ENCODE measurements at regions not wholly inside any gene's neighbourhood (a gene's known extent, or its start where the extent isn't known, plus 50 kb on each side); places are given as distances from the start of the nearest gene placed in this dataset.

- Histone ChIP-seq H3K4me2 (no peak overlapping the region), H3K27ac (ENCODE audit: low read depth in 2 of 2, low read length in 1 of 2) (no peak overlapping the region), H3K79me2 (ENCODE audit: insufficient read depth) (no peaks in the 10 kb centered on the region), H3K27me3 (ENCODE audit: insufficient read depth) (no peaks in the 10 kb centered on the region), H2AFZ (ENCODE audit: low read depth) (no peak overlapping the region), H4K20me1 (ENCODE audit: insufficient read depth) (no peaks in the 10 kb centered on the region), H3K36me3 (replicated peaks in 1 of 2; ENCODE audit: control insufficient read depth in 1 of 2, insufficient read depth in 2 of 2, low read length in 1 of 2) (no peaks in the 10 kb centered on the region), H3K9me3 (no peaks in the 10 kb centered on the region), H3F3A (replicated peaks; ENCODE audit: insufficient read depth) (no peaks in the 10 kb centered on the region), H3K9ac (no peak overlapping the region), H3K9me2 (no peaks in the 10 kb centered on the region), H3K4me3 (ENCODE audit: low read depth in 2 of 2, low read length in 1 of 2) (no peak overlapping the region), H3K4me1 (ENCODE audit: control insufficient read depth in 1 of 2, insufficient read depth in 2 of 2, low read depth in 1 of 2, low read length in 1 of 2) (peaks cover 0 to 4% of the 10 kb centered on the region in 2 experiments; a peak in 1 of 4 replicates)
- ChIA-PET CTCF (no interaction called here), POLR2A (no interaction called here)
- TF ChIP-seq JUND (IDR thresholded peaks at IDR 0.05): peak; percentile 54
- no peak for TF ChIP-seq ELF1 (IDR thresholded peaks at IDR 0.05)
- TF ChIP-seq FOSL2 (IDR thresholded peaks at IDR 0.05; ENCODE audit: borderline replicate concordance, low read depth): peak; percentile 48; the same call in 1 of the 2 replicates
- peak; percentile 30; the same call in 1 of the 2 replicates for TF ChIP-seq TCF12 (IDR thresholded peaks at IDR 0.05)
- DNase-seq: no peak
- 37% methylated on average over 3 of the region's 3 CpGs for WGBS (ENCODE audit: low lambda C conversion rate)
Measured at GRCh38 chr12:114918535-114919233, 234.7 kb upstream of the TBX3 start.

- Histone ChIP-seq H3K36me3 (replicated peaks in 1 of 2; ENCODE audit: control insufficient read depth in 1 of 2, insufficient read depth in 2 of 2, low read length in 1 of 2) (no peaks in the 10 kb centered on the region), H3K79me2 (ENCODE audit: insufficient read depth) (no peaks in the 10 kb centered on the region), H3K9me3 (no peaks in the 10 kb centered on the region), H3K27ac (ENCODE audit: low read depth in 2 of 2, low read length in 1 of 2) (no peak overlapping the region), H2AFZ (ENCODE audit: low read depth) (no peak overlapping the region), H3K27me3 (ENCODE audit: insufficient read depth) (no peaks in the 10 kb centered on the region), H3K9me2 (no peaks in the 10 kb centered on the region), H3K4me1 (ENCODE audit: control insufficient read depth in 1 of 2, insufficient read depth in 2 of 2, low read depth in 1 of 2, low read length in 1 of 2) (peaks cover 0 to 4% of the 10 kb centered on the region in 2 experiments; a peak in 1 of 4 replicates), H3K9ac (no peak overlapping the region), H4K20me1 (ENCODE audit: insufficient read depth) (no peaks in the 10 kb centered on the region), H3F3A (replicated peaks; ENCODE audit: insufficient read depth) (no peaks in the 10 kb centered on the region), H3K4me2 (no peak overlapping the region), H3K4me3 (ENCODE audit: low read depth in 2 of 2, low read length in 1 of 2) (no peak overlapping the region)
- TF ChIP-seq EP300 (IDR thresholded peaks at IDR 0.05; ENCODE audit: borderline replicate concordance in 1 of 2, low read depth in 1 of 2, low read length in 1 of 2) (no peak), TCF12 (IDR thresholded peaks at IDR 0.05) (no peak), FOXM1 (IDR thresholded peaks at IDR 0.05; ENCODE audit: low read depth) (no peak), RXRA (IDR thresholded peaks at IDR 0.05; ENCODE audit: borderline replicate concordance, low read depth) (no peak), NRF1 (IDR thresholded peaks at IDR 0.05; ENCODE audit: low read depth, low read length) (no peak)
- no peak for DNase-seq
- POLR2A ChIA-PET: no interaction called here
- CTCF ChIA-PET: no interaction called here
Measured at GRCh38 chr12:114917953-114918352, 234.0 kb upstream of the TBX3 start.

DNA sequence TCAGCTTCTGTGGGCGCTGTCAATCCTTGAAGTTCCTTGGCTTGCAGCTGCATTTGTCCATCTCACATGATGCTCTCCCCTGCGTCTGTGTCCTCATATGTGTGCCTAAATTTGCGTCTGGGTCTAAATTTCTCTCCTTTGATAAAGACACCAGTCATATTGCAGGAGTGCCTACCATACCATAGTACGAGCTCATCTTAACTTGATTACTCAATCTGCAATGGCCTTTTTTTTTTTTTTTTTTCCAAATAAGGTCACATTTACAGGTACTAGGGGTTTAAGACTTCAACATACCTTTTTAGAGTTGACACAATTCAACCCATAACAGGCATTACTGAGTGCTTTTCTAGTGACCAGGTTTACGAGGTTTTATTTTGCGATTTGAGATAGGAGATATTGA is 233.3 kb upstream of the TBX3 start:
- 94% methylated on average over 6 of the region's 6 CpGs for WGBS (ENCODE audit: low lambda C conversion rate)
- Histone ChIP-seq H3K9me3 (no peaks in the 10 kb centered on the region), H3K4me1 (ENCODE audit: control insufficient read depth in 1 of 2, insufficient read depth in 2 of 2, low read depth in 1 of 2, low read length in 1 of 2) (peaks cover 0 to 4% of the 10 kb centered on the region in 2 experiments; a peak in 1 of 4 replicates), H3F3A (replicated peaks; ENCODE audit: insufficient read depth) (no peaks in the 10 kb centered on the region), H3K9ac (no peak overlapping the region), H3K9me2 (no peaks in the 10 kb centered on the region), H3K27me3 (ENCODE audit: insufficient read depth) (no peaks in the 10 kb centered on the region), H3K4me2 (no peak overlapping the region), H3K79me2 (ENCODE audit: insufficient read depth) (no peaks in the 10 kb centered on the region), H4K20me1 (ENCODE audit: insufficient read depth) (no peaks in the 10 kb centered on the region), H3K4me3 (ENCODE audit: low read depth in 2 of 2, low read length in 1 of 2) (no peak overlapping the region), H3K27ac (ENCODE audit: low read depth in 2 of 2, low read length in 1 of 2) (no peak overlapping the region), H3K36me3 (replicated peaks in 1 of 2; ENCODE audit: control insufficient read depth in 1 of 2, insufficient read depth in 2 of 2, low read length in 1 of 2) (no peaks in the 10 kb centered on the region), H2AFZ (ENCODE audit: low read depth) (no peak overlapping the region)
- ChIA-PET CTCF (no interaction called here), POLR2A (no interaction called here)
- no peak for DNase-seq
- no peak for TF ChIP-seq GABPA (IDR thresholded peaks at IDR 0.05; ENCODE audit: low read depth)
- no peak for TF ChIP-seq MXI1 (IDR thresholded peaks at IDR 0.05; ENCODE audit: low read depth, low read length)
- TF ChIP-seq TAF1 (IDR thresholded peaks at IDR 0.05; ENCODE audit: borderline replicate concordance, low read depth, low read length): no peak
- TF ChIP-seq ZBTB33 (IDR thresholded peaks at IDR 0.05; ENCODE audit: borderline replicate concordance, low read depth): no peak
- TF ChIP-seq, protein P1, sequence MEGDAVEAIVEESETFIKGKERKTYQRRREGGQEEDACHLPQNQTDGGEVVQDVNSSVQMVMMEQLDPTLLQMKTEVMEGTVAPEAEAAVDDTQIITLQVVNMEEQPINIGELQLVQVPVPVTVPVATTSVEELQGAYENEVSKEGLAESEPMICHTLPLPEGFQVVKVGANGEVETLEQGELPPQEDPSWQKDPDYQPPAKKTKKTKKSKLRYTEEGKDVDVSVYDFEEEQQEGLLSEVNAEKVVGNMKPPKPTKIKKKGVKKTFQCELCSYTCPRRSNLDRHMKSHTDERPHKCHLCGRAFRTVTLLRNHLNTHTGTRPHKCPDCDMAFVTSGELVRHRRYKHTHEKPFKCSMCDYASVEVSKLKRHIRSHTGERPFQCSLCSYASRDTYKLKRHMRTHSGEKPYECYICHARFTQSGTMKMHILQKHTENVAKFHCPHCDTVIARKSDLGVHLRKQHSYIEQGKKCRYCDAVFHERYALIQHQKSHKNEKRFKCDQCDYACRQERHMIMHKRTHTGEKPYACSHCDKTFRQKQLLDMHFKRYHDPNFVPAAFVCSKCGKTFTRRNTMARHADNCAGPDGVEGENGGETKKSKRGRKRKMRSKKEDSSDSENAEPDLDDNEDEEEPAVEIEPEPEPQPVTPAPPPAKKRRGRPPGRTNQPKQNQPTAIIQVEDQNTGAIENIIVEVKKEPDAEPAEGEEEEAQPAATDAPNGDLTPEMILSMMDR (IDR thresholded peaks at IDR 0.05): no peak
- TF ChIP-seq REST (IDR thresholded peaks at IDR 0.05; ENCODE audit: low read depth, low read length): no peak
- no peak for TF ChIP-seq JUND (IDR thresholded peaks at IDR 0.05)
- no peak for TF ChIP-seq RCOR1 (IDR thresholded peaks at IDR 0.05; ENCODE audit: low read length)
- TF ChIP-seq SMC3 (IDR thresholded peaks at IDR 0.05; ENCODE audit: low read depth, low read length): no peak

All from SK-N-SH (cell line).